Thyroid gland (tissue), 4 donors: ENCODE measurements at regions not wholly inside any gene's neighbourhood (a gene's known extent, or its start where the extent isn't known, plus 50 kb on each side); places are given as distances from the start of the nearest gene placed in this dataset.

Experiments
- CTCF ChIP-seq, 6 experiments: fragments of 200-600 bp in 3 of 6; fragments of 450-650 bp in 3 of 6; sonication (generic) in 3 of 6; IDR thresholded peaks; one replicate each; pipeline ENCODE4 v1.5.1; 2016 to 2019; ENCODE audit warnings: antibody characterized with exemption in 6 of 6, mild to moderate bottlenecking in 2 of 6, inconsistent platforms in 1 of 6, moderate library complexity in 1 of 6
- POLR2A ChIP-seq, 2 donors: fragments of 450-650 bp; IDR thresholded peaks; one replicate each; pipeline ENCODE4 v1.6.1; 2017; ENCODE audit warnings: antibody characterized with exemption in 2 of 2, mild to moderate bottlenecking in 2 of 2, moderate library complexity in 1 of 2

- TF ChIP-seq CTCF (IDR thresholded peaks at IDR 0.05) (no peak), POLR2A (IDR thresholded peaks at IDR 0.05) (no peak)
Observed at GRCh38 chr2:122096761-122097160, 341.3 kb downstream of the TSN start.
